GM23338 (cell line): ENCODE measurements at regions not wholly inside any gene's neighbourhood (a gene's known extent, or its start where the extent isn't known, plus 50 kb on each side); places are given as distances from the start of the nearest gene placed in this dataset.

Source experiments
- ATAC-seq: fragments of 200-7000 bp; cut with Tn5 transposase; 3 replicates; pipeline ENCODE4 v1.9.1; 2020
- DNase-seq: peaks from one replicate; pipeline ENCODE4 v3.0.0-alpha.2; 2015; ENCODE audit warnings: low spot score
- H2AFZ ChIP-seq: fragments of 200-600 bp; sonication (generic); 2 replicates; pipeline ENCODE4 v1.8.0; 2016; ENCODE audit warnings: antibody characterized with exemption, mild to moderate bottlenecking, moderate library complexity
- H3F3A ChIP-seq: fragments of 200-600 bp; sonication (generic); replicated peaks from 2 replicates; pipeline ENCODE4 v1.8.0; 2017; ENCODE audit warnings: antibody characterized with exemption, mixed run types, low read depth
- H3K27ac ChIP-seq: fragments of 200-600 bp; sonication (generic); 2 replicates; pipeline ENCODE4 v1.6.1; 2016; ENCODE audit warnings: low read depth
- H3K27me3 ChIP-seq: fragments of 200-600 bp; sonication (generic); 2 replicates; pipeline ENCODE4 v1.8.0; 2016; ENCODE audit warnings: mild to moderate bottlenecking, mixed run types, moderate library complexity; ENCODE audit not compliant: insufficient read depth
- H3K36me3 ChIP-seq: fragments of 200-600 bp; sonication (generic); 2 replicates; pipeline ENCODE4 v1.8.0; 2016; ENCODE audit warnings: mild to moderate bottlenecking; ENCODE audit not compliant: insufficient read depth
- H3K4me1 ChIP-seq: fragments of 200-600 bp; sonication (generic); 2 replicates; pipeline ENCODE4 v1.8.0; 2016; ENCODE audit warnings: mild to moderate bottlenecking, moderate library complexity; ENCODE audit not compliant: insufficient read depth
- H3K4me2 ChIP-seq: fragments of 200-600 bp; sonication (generic); 2 replicates; pipeline ENCODE4 v1.7.1; 2017; ENCODE audit warnings: mixed run types
- H3K4me3 ChIP-seq: fragments of 200-600 bp; sonication (generic); 2 replicates; pipeline ENCODE4 v1.6.1; 2016; ENCODE audit warnings: mixed run types
- H3K79me2 ChIP-seq: fragments of 200-600 bp; sonication (generic); replicated peaks from 2 replicates; pipeline ENCODE4 v1.8.0; 2017; ENCODE audit warnings: mild to moderate bottlenecking; ENCODE audit not compliant: insufficient read depth
- H3K9me2 ChIP-seq: fragments of 200-600 bp; sonication (generic); 2 replicates; pipeline ENCODE4 v1.8.0; 2017; ENCODE audit not compliant: insufficient read depth
- H4K20me1 ChIP-seq: fragments of 200-600 bp; sonication (generic); replicated peaks from 2 replicates; pipeline ENCODE4 v1.8.0; 2017; ENCODE audit warnings: mild to moderate bottlenecking; ENCODE audit not compliant: insufficient read depth
- H3K27ac Mint-ChIP-seq: 2 replicates; pipeline ENCODE4 v1.8.0; 2020; ENCODE audit warnings: inconsistent platforms, mild to moderate bottlenecking, moderate library complexity, mixed read lengths
- H3K27me3 Mint-ChIP-seq: 3 replicates; pipeline ENCODE4 v1.8.0; 2022; ENCODE audit warnings: low read depth, mild to moderate bottlenecking, moderate library complexity, mixed read lengths, inconsistent platforms; ENCODE audit not compliant: insufficient read depth, poor library complexity
- H3K36me3 Mint-ChIP-seq: 3 replicates; pipeline ENCODE4 v1.8.0; 2021; ENCODE audit warnings: low read depth, mild to moderate bottlenecking, inconsistent platforms, moderate library complexity, mixed read lengths
- H3K4me1 Mint-ChIP-seq: 3 replicates; pipeline ENCODE4 v1.8.0; 2020; ENCODE audit warnings: mild to moderate bottlenecking, inconsistent platforms, mixed read lengths
- H3K4me3 Mint-ChIP-seq: 3 replicates; pipeline ENCODE4 v1.8.0; 2021; ENCODE audit warnings: moderate library complexity, mild to moderate bottlenecking, inconsistent platforms, mixed read lengths
- H3K9me3 Mint-ChIP-seq: 3 replicates; pipeline ENCODE4 v1.8.0; 2020; ENCODE audit warnings: moderate library complexity, mild to moderate bottlenecking, inconsistent platforms, mixed read lengths
- CTCF ChIP-seq, 2 experiments: fragments of 200-600 bp in 1 of 2; sonication (generic) in 1 of 2; conservative IDR thresholded peaks; 2 replicates each; pipeline versions ENCODE4 v1.5.1 to v1.6.1; 2016 to 2017; ENCODE audit warnings: antibody characterized with exemption in 2 of 2, low read depth in 2 of 2, mild to moderate bottlenecking in 2 of 2, moderate library complexity in 1 of 2
- NANOG ChIP-seq: IDR thresholded peaks from 2 replicates; pipeline ENCODE4 v1.6.1; 2016; ENCODE audit warnings: antibody characterized with exemption, borderline replicate concordance
- ZNF114 ChIP-seq: fragments of 250-450 bp; sonication (Bioruptor Pico); IDR thresholded peaks from 2 replicates; pipeline ENCODE4 v1.5.0; 2020; ENCODE audit warnings: mild to moderate bottlenecking, moderate library complexity
- ZNF331 ChIP-seq: fragments of 250-450 bp; sonication (Bioruptor Pico); IDR thresholded peaks from 2 replicates; pipeline ENCODE4 v1.5.0; 2020; ENCODE audit warnings: low read depth, mild to moderate bottlenecking, moderate library complexity

- Histone ChIP-seq H3K27ac (no peak overlapping the region), H3K9me2 (peaks cover 15% of the 10 kb centered on the region), H3K27me3 (no peaks in the 10 kb centered on the region), H3K36me3 (no peaks in the 10 kb centered on the region), H4K20me1 (no peaks in the 10 kb centered on the region), H3K79me2 (no peaks in the 10 kb centered on the region), H3K4me3 (no peak overlapping the region), H2AFZ (no peak overlapping the region), H3K4me2 (no peak overlapping the region), H3K4me1 (peaks cover 11% of the 10 kb centered on the region), H3F3A (no peaks in the 10 kb centered on the region)
- no peak overlapping the region for H3K27ac Mint-ChIP-seq
- H3K4me1 Mint-ChIP-seq = peaks cover 11% of the 10 kb centered on the region
- peaks cover 13% of the 10 kb centered on the region; the same call in 2 of the 3 replicates for H3K9me3 Mint-ChIP-seq
- H3K4me3 Mint-ChIP-seq = no peak overlapping the region
- no peak for TF ChIP-seq ZNF114 (CRISPR knock-in tag)
- no peak for TF ChIP-seq NANOG
- ATAC-seq = no peak
- H3K27me3 Mint-ChIP-seq = peaks cover 7% of the 10 kb centered on the region
- no peak for DNase-seq
- peaks cover 6% of the 10 kb centered on the region; the same call in 1 of the 3 replicates for H3K36me3 Mint-ChIP-seq
These were observed 56.7 kb upstream of the NTPCR start for GRCh38 chr1:232893481-232894313.

- H3K27ac Mint-ChIP-seq = no peak overlapping the region
- peaks cover 13% of the 10 kb centered on the region for H3K4me1 Mint-ChIP-seq
These were observed 56.0 kb upstream of the NTPCR start for GRCh38 chr1:232894436-232894835.

More at GRCh38 chr1:232894436-232894835, 56.0 kb upstream of the NTPCR start:
- H3K4me3 Mint-ChIP-seq = no peak overlapping the region
- ATAC-seq = no peak
- H3K27me3 Mint-ChIP-seq = peaks cover 7% of the 10 kb centered on the region
- no peak overlapping the region for H3K4me3 ChIP-seq
- H3K36me3 ChIP-seq = no peaks in the 10 kb centered on the region
- H3K36me3 Mint-ChIP-seq = peaks cover 9% of the 10 kb centered on the region; the same call in 2 of the 3 replicates
- H3K9me2 ChIP-seq = peaks cover 15% of the 10 kb centered on the region
- H3F3A ChIP-seq = no peaks in the 10 kb centered on the region
- H3K4me2 ChIP-seq = no peak overlapping the region
- no peak for TF ChIP-seq CTCF (conservative IDR thresholded peaks at IDR 0.05; ENCODE audit: low read depth in 2 of 2)
- peak; percentile 89 for TF ChIP-seq ZNF331
- no peak for DNase-seq
- H3K9me3 Mint-ChIP-seq = peaks cover 16% of the 10 kb centered on the region; the same call in 2 of the 3 replicates
- H3K27me3 ChIP-seq = no peaks in the 10 kb centered on the region
- no peaks in the 10 kb centered on the region for H4K20me1 ChIP-seq
- H2AFZ ChIP-seq = no peak overlapping the region
- peaks cover 11% of the 10 kb centered on the region for H3K4me1 ChIP-seq
- no peaks in the 10 kb centered on the region for H3K79me2 ChIP-seq
- H3K27ac ChIP-seq = no peak overlapping the region
